T1000 (cell line): ENCODE measurements at regions not wholly inside any gene's neighbourhood (a gene's known extent, or its start where the extent isn't known, plus 50 kb on each side); places are given as distances from the start of the nearest gene placed in this dataset.
"Not testable (repeated sequence)": the region's sequence is repeated elsewhere in the genome, so short reads cannot be mapped to it uniquely, and the experiment has no call there.

ENCODE experiments used
- DNase-seq: peaks from one replicate; lab custom pipeline; 2025; ENCODE audit warnings: mixed read lengths; lab: John Stamatoyannopoulos, UW

DNA sequence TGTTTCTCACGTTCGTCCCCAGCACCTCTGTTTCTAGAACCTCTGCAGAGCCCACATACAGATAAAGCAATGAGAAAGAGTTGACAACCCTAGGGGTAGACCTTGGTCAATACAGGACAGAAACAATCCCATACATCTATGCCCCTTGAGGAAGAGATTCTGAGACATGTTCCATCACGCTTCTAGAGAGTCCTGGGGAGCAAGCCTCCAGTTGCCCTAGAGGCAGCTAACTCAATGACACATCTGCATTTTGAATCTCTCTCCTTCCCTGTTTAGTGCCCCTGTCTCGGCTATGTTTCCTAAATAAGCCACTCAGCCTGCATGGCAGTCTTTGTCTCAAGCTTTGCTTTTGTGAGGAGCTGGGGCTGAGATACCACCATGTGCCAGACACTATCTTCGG lies 435.3 kb downstream of the CD83 start:
- no peak for DNase-seq

- DNase-seq, result no peak
Measured at GRCh38 chr6:14553515-14553914, 435.9 kb downstream of the CD83 start.

- no peak for DNase-seq
Measured at GRCh38 chr6:14555804-14556203, 438.2 kb downstream of the CD83 start.

- DNase-seq, result no peak
Measured at GRCh38 chr6:14559746-14560536, 442.4 kb downstream of the CD83 start.

DNA sequence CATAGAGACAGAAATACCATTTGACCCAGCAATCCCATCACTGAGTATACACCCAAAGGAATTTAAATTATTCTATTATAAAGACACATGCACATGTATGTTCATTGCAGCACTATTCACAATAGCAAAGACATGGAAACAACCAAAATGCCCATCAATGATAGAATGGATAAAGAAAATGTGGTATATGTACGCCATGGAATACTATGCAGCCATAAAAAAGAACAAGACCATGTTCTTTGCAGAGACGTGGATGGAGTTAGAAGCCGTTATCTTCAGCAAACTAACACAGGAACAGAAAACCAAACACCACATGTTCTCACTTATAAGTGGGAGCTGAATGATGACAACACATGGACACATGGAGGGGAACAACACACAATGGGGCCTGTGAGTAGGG lies 444.0 kb downstream of the CD83 start:
- DNase-seq, result not testable (repeated sequence)

DNA sequence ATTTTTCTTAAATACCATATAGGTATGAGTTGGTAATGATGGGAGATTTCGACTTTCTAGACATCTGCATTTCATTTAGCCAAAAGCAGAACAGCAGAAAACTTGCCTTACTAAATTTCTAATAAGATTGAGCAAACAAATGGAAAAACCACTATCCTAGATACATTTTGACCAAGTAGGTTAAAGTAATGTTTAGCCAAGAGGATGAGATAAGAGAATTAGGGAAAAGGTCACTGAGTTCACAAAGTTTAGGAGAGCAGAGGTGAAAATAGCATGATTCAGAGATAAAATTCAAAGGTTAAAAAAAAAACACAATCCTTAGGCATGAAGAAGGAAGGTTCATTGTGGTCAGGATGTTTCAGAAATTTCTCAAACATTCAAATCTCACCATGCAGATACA lies 450.3 kb downstream of the CD83 start:
- DNase-seq, result no peak

DNA sequence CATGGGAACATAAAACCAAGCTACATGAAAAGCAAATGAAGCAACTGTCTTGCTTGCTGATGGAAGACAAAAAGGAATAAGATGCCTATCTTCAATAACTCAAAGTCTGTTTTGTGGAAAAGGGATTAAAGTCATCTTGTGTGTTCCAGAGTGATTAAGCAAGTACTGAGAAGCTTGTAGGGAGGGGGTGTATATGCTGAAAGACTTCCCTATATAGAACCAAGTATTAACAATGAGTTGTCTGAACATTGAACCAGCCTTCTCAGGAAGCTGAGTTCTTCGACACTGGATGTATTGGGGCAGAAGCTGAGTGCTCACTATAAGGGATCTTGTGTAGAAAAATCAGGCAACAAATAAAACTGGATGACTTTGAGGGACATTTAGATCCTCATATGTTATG lies 451.8 kb downstream of the CD83 start:
- DNase-seq, result no peak

GRCh38 chr6:14569874-14570273 lies 452.3 kb downstream of the CD83 start:
- DNase-seq, result not testable (repeated sequence)

DNA sequence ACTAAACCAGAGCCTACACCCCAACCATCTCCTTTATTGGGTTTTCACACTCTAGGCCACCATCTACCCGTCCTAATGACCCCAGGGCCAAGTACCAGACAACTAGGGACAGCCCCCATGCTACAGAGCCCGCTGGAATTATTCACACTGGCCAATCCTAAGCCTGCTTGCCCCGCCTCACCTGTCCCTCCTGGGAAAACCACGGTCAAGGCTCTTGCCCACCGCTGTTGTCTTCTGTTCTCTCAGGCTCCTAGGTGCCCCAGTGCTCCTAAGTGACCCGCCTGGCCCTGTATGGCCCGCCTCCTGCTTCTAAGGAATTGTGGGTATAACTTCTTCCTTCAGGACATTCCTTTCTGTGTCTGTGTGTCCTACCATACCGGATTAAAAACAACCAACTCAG lies 453.4 kb downstream of the CD83 start:
- DNase-seq, result no peak

GRCh38 chr6:14571746-14572145 lies 454.2 kb downstream of the CD83 start:
- DNase-seq, result no peak

- no peak for DNase-seq
Measured at GRCh38 chr6:14573267-14573666, 455.7 kb downstream of the CD83 start.

DNA sequence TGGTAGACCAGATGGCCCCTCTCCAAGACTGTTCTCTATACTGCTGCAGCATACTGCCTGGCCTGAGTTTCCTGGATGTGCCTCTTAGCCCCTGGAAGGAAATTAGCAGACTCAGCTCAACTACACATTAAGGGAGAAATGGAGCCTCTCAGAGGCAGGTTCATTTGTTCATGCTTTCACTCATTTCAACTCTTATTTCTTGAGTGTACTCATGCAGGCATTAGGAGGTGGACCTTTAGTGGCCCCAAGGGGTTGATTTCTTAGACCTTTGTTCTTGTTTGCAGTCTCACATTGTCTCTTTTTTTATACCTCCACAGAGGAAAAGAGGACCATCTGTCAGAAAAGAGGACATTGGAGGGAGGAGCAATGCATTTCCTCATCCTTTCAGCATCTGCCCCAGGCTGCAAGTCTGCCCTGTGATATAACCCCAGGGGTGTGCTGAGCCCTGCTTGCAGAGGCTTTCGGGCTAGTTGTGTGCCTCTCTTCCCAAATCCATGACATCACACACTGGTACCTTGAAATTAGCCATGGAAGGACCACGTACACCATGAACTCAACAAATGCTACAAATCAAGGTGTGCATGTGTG lies 456.2 kb downstream of the CD83 start:
- no peak for DNase-seq

DNA sequence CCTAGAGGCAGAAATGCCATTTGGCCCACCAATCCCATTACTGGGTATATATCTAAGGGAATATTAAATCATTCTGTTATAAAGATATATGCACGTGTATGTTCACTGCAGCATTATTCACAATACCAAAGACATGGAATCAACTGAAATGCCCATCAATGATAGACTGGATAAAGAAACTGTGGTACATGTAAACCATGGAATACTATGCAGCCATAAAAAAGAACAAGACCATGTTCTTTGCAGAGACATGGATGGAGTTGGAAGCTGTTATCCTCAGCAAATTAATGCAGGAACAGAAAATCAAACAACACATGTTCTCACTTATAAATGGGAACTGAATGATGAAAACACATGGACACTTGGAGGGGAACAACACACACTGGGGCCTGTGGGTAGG lies 458.4 kb downstream of the CD83 start:
- DNase-seq, result no peak

- DNase-seq, result no peak
Measured at GRCh38 chr6:14578994-14579393, 461.4 kb downstream of the CD83 start.

- no peak for DNase-seq
Measured at GRCh38 chr6:14582749-14583148, 465.2 kb downstream of the CD83 start.

- no peak for DNase-seq
Measured at GRCh38 chr6:14583826-14584225, 466.3 kb downstream of the CD83 start.

- DNase-seq, result no peak
Measured at GRCh38 chr6:14584450-14584849, 466.9 kb downstream of the CD83 start.

GRCh38 chr6:14585689-14586088 lies 468.1 kb downstream of the CD83 start:
- DNase-seq, result no peak

- no peak for DNase-seq
Measured at GRCh38 chr6:14589175-14589574, 471.6 kb downstream of the CD83 start.

DNA sequence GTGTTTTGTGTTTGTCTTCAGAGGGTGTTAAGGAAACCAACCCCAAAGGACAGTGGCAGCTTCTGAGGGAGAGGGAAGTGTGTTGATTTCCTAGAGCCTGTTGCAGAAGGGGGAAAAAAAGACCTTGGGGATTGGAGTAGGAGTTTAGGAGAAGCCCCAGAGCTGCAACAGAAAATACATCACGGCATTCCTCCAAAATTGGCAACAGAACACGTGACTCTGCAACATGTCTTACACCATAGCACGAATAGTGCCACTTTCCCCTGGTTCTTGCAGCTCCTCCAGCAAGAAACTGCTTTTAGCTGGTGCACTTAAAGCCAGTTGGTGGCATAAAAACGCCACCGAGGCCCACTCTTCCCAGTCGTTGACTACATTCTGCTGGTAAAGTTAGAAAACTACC lies 473.0 kb downstream of the CD83 start:
- no peak for DNase-seq

DNA sequence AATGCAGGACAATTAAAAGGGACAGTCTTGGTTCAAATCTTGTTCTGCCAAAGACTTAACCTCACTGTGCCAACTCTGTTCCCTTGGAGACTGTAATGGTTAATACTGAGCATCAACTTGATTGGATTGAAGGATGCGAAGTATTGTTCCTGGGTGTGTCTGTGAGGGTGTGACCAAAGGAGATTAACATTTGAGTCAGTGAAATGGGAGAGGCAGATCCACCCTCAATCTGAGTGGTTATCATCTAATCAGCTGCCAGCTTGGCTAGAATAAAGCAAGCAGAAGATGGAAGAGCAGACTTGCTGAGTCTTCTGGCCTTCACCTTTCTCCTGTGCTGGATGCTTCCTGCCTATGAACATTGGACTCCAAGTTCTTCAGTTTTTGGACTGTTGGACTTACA lies 474.4 kb downstream of the CD83 start:
- DNase-seq, result no peak

- no peak for DNase-seq
Measured at GRCh38 chr6:14593286-14593685, 475.7 kb downstream of the CD83 start.

DNA sequence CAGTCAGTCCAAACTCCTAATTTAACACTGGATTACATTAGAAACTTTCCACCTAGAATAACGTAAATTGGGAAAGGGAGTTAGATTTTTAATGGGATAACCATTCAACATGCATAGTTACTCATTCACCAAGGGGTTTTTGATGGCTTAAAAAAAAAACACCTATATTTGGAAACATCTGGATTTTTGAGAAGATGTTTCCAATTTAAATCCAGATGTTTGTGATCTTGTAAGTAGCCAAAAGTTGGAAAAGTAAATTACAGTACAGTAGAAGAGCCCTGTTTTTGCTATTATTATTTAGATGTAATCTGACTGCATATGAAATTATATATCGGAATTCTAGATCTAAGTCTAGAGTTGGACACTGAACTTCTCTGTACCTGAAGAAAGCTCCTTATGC lies 478.2 kb downstream of the CD83 start:
- no peak for DNase-seq

DNA sequence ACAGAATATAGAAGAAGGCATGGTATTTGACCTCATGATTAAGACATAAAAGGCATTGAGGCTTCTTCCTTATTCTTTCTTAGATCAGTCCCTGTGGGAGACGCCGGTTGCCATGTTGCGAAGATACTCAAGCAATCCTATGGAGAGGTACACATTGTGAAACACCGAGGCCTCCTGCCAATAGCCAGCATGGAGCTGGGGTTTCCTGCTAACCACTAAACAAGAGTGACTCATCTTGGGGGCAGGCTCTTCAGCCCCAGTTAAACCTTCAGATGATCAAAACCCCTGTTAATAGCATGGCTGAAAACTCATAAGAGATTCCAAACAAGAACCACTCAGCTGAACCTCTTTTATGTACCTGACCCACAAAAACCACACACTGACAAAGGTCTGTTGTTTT lies 478.8 kb downstream of the CD83 start:
- peak; percentile 74 for DNase-seq
